Small intestine (tissue), 7 donors: ENCODE measurements at regions not wholly inside any gene's neighbourhood (a gene's known extent, or its start where the extent isn't known, plus 50 kb on each side); places are given as distances from the start of the nearest gene placed in this dataset.

Experiments used
- DNase-seq, 2 donors: peaks; one replicate each; pipeline versions ENCODE4 v3.0.0 to v3.0.0-alpha.2; 2013
- FAIRE-seq: peaks from 2 replicates; lab custom pipeline; 2012; peaks lifted over from hg19 to GRCh38; lab: Jason Lieb, UNC
- H3K27ac ChIP-seq, 3 donors: one replicate each; pipeline ENCODE4 v1.5.1; 2013; ENCODE audit warnings: low read length in 2 of 3, mild to moderate bottlenecking in 2 of 3, control low read depth in 1 of 3, inconsistent platforms in 1 of 3, low read depth in 1 of 3, moderate library complexity in 1 of 3
- H3K27me3 ChIP-seq, 3 donors: one replicate each; pipeline ENCODE4 v1.6.1; 2013; ENCODE audit warnings: low read length in 3 of 3, inconsistent platforms in 1 of 3; ENCODE audit not compliant: control insufficient read depth in 3 of 3, insufficient read depth in 3 of 3
- H3K36me3 ChIP-seq, 3 donors: one replicate each; pipeline ENCODE4 v1.6.1; 2013; ENCODE audit warnings: low read length in 3 of 3, inconsistent platforms in 1 of 3, low read depth in 1 of 3, mild to moderate bottlenecking in 1 of 3, moderate library complexity in 1 of 3; ENCODE audit not compliant: control insufficient read depth in 3 of 3, insufficient read depth in 2 of 3
- H3K4me1 ChIP-seq, 3 donors: one replicate each; pipeline ENCODE4 v1.6.1; 2013; ENCODE audit warnings: low read length in 2 of 3, inconsistent platforms in 1 of 3, low read depth in 1 of 3, mild to moderate bottlenecking in 1 of 3, moderate library complexity in 1 of 3; ENCODE audit not compliant: control insufficient read depth in 3 of 3, insufficient read depth in 2 of 3
- H3K4me3 ChIP-seq, 3 donors: one replicate each; pipeline ENCODE4 v1.5.1; 2013; ENCODE audit warnings: low read length in 3 of 3, control low read depth in 1 of 3, inconsistent platforms in 1 of 3, low read depth in 1 of 3, mild to moderate bottlenecking in 1 of 3, moderate library complexity in 1 of 3
- H3K9me3 ChIP-seq, 2 donors: one replicate each; pipeline ENCODE4 v1.6.1; 2013; ENCODE audit warnings: low read depth in 1 of 2, low read length in 1 of 2; ENCODE audit not compliant: control insufficient read depth in 2 of 2, insufficient read depth in 1 of 2
- WGBS, 3 donors: extraction: QIAGEN DNeasy Blood & Tissue Kit; methylation state at CpG; one replicate each; pipeline ENCODE4 v1.1.7; 2013; 5-methylcytosine and 5-hydroxymethylcytosine counted together
- donor health status: healthy with polysubstance abuse.
- donor health status: control.
- donor health status: control.
- donor health status: Bipolar disorder and iron deficiency.
- donor health status: healthy.

GRCh38 chr6:144341831-144342527, 56.8 kb downstream of the UTRN start:
- peak overlapping the region in 1 of 3 donors; percentile 67 for H3K27ac ChIP-seq

GRCh38 chr6:144343701-144344428, 58.7 kb downstream of the UTRN start:
- H3K9me3 ChIP-seq = no peaks in the 10 kb centered on the region
- peaks cover 0 to 14% (median 3%) of the 10 kb centered on the region in 3 donors for H3K4me1 ChIP-seq
- H3K27me3 ChIP-seq = no peaks in the 10 kb centered on the region
- no peaks in the 10 kb centered on the region for H3K36me3 ChIP-seq
- 26 to 35% (median 28%) methylated on average over 10 of the region's 10 CpGs for WGBS, 3 donors
- DNase-seq (peak; percentile 69 to 75), FAIRE-seq (peak; percentile 10)
- H3K27ac ChIP-seq = peak overlapping the region; percentile 34 to 94 (median 60)
- peak overlapping the region in 2 of 3 donors; percentile 32 to 44 for H3K4me3 ChIP-seq

More at GRCh38 chr6:144341831-144342527, 56.8 kb downstream of the UTRN start:
- 70 to 72% (median 71%) methylated on average over 5 of the region's 5 CpGs for WGBS, 3 donors
- FAIRE-seq (no peak), DNase-seq (no peak)
- H3K9me3 ChIP-seq = no peaks in the 10 kb centered on the region
- H3K27me3 ChIP-seq = no peaks in the 10 kb centered on the region
- no peak overlapping the region for H3K4me3 ChIP-seq
- H3K36me3 ChIP-seq = no peaks in the 10 kb centered on the region
- H3K4me1 ChIP-seq = peaks cover 0 to 10% (median 5%) of the 10 kb centered on the region in 3 donors

DNA sequence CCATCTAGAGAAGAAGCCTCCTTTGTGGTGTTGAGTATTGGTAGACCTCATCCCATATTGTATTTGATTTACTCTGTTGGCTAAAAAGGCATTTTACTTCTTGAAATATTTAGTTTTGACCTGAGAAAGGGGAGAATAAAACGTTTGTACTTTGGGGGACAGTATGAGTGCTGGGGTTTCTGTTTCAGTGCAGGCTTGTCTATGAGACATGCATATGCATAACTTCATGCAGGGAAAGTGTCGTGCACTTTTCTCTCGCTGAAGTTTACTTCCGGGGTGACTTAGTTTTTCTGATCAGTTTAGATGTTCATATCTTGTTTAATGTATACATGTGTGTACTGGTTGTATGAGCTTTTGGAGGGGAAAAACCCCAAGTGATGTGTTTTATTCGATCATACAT, 59.5 kb downstream of the UTRN start:
- Histone ChIP-seq H3K36me3 (peaks cover 0 to 3% (median 0%) of the 10 kb centered on the region in 3 donors), H3K4me3 (peak overlapping the region in 2 of 3 donors; percentile 32 to 44), H3K27ac (peak overlapping the region; percentile 34 to 94 (median 48)), H3K27me3 (no peaks in the 10 kb centered on the region), H3K9me3 (no peaks in the 10 kb centered on the region), H3K4me1 (peaks cover 0 to 14% (median 3%) of the 10 kb centered on the region in 3 donors)
- FAIRE-seq = no peak
- DNase-seq = no peak
- 53 to 64% (median 56%) methylated on average over 5 of the region's 5 CpGs for WGBS, 3 donors

GRCh38 chr6:144345451-144345850, 60.3 kb downstream of the UTRN start:
- FAIRE-seq (no peak), DNase-seq (no peak)
- 90 to 94% (median 90%) methylated on average over 4 of the region's 4 CpGs for WGBS, 3 donors
- H3K9me3 ChIP-seq = no peaks in the 10 kb centered on the region
- H3K4me3 ChIP-seq = no peak overlapping the region
- H3K27ac ChIP-seq = peak overlapping the region in 1 of 3 donors; percentile 1
- H3K4me1 ChIP-seq = peaks cover 0 to 14% (median 3%) of the 10 kb centered on the region in 3 donors
- no peaks in the 10 kb centered on the region for H3K27me3 ChIP-seq
- peaks cover 0 to 3% (median 0%) of the 10 kb centered on the region in 3 donors for H3K36me3 ChIP-seq

- no peaks in the 10 kb centered on the region for H3K9me3 ChIP-seq
- WGBS, 3 donors = 75 to 81% (median 76%) methylated on average over 11 of the region's 11 CpGs
- H3K4me1 ChIP-seq = peaks cover 0 to 11% (median 0%) of the 10 kb centered on the region in 3 donors
- FAIRE-seq (no peak), DNase-seq (no peak)
- peak overlapping the region in 2 of 3 donors; percentile 24 to 64 for H3K27ac ChIP-seq
- H3K4me3 ChIP-seq = no peak overlapping the region
- H3K36me3 ChIP-seq = peaks cover 0 to 3% (median 0%) of the 10 kb centered on the region in 3 donors
- no peaks in the 10 kb centered on the region for H3K27me3 ChIP-seq
These were observed 61.7 kb downstream of the UTRN start for GRCh38 chr6:144346719-144347447.

DNA sequence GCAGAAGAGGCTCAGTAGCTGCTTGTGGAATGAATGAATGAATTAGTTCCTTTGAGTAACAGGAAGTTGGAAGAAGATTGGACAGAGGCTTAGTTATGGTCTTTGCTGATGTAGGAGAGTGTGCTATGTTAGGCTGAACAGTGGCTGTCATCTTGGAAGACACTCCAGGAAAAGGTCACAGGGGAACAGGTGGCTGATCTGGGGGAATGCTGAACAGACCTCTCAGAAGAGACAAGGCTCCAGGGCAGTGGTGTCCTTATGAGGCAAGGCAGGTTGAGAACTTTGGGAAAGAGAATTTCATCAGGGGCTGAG, 62.3 kb downstream of the UTRN start:
- no peak for FAIRE-seq
- peak overlapping the region in 2 of 3 donors; percentile 24 to 64 for H3K27ac ChIP-seq

GRCh38 chr6:144347933-144348332, 62.8 kb downstream of the UTRN start:
- H3K27ac ChIP-seq = peak overlapping the region in 1 of 3 donors; percentile 50
- H3K36me3 ChIP-seq = peaks cover 0 to 3% (median 0%) of the 10 kb centered on the region in 3 donors
- no peak overlapping the region for H3K4me3 ChIP-seq
- no peaks in the 10 kb centered on the region for H3K27me3 ChIP-seq
- DNase-seq = no peak
- H3K4me1 ChIP-seq = peaks cover 0 to 7% (median 0%) of the 10 kb centered on the region in 3 donors
- 86 to 94% (median 90%) methylated on average over 5 of the region's 5 CpGs for WGBS, 3 donors
- no peaks in the 10 kb centered on the region for H3K9me3 ChIP-seq
- no peak for FAIRE-seq

More for the DNA sequence above, 62.3 kb downstream of the UTRN start:
- Histone ChIP-seq H3K4me1 (peaks cover 0 to 11% (median 0%) of the 10 kb centered on the region in 3 donors), H3K4me3 (no peak overlapping the region), H3K36me3 (peaks cover 0 to 3% (median 0%) of the 10 kb centered on the region in 3 donors), H3K27me3 (no peaks in the 10 kb centered on the region), H3K9me3 (no peaks in the 10 kb centered on the region)
- DNase-seq = no peak
